ENCODE measurements at regions not wholly inside any gene's neighbourhood (a gene's known extent, or its start where the extent isn't known, plus 50 kb on each side); places are given as distances from the start of the nearest gene placed in this dataset.
"Not testable (repeated sequence)": the region's sequence is repeated elsewhere in the genome, so short reads cannot be mapped to it uniquely, and the experiment has no call there.

GRCh38 chr20:25992146-25992545 lies 295.5 kb upstream of the ZNF337 start:
- H3K27ac ChIP-seq (ENCODE audit: low read depth, low read length): no peak overlapping the region
- no peaks in the 10 kb centered on the region for H3K36me3 ChIP-seq (ENCODE audit: control insufficient read depth, low read length)
- peaks cover 8% of the 10 kb centered on the region for H3K4me1 ChIP-seq (ENCODE audit: control insufficient read depth, low read length)
- no peaks in the 10 kb centered on the region for H3K9me2 ChIP-seq (replicated peaks; ENCODE audit: control insufficient read depth, low read length)
- no peaks in the 10 kb centered on the region for H4K20me1 ChIP-seq (ENCODE audit: control insufficient read depth, insufficient read depth, low read depth, low read length)
- no peak overlapping the region for H3K4me2 ChIP-seq (ENCODE audit: low read length)
- no peaks in the 10 kb centered on the region for H3K79me2 ChIP-seq (ENCODE audit: control insufficient read depth, low read length)
- H3F3A ChIP-seq (ENCODE audit: control insufficient read depth, insufficient read depth): no peaks in the 10 kb centered on the region
- no peaks in the 10 kb centered on the region for H3K9me3 ChIP-seq (ENCODE audit: control insufficient read depth, insufficient read depth, low read length)
- TF ChIP-seq EZH2phosphoT487 (IDR thresholded peaks at IDR 0.05; ENCODE audit: borderline replicate concordance, low read length) (no peak), CTCF (IDR thresholded peaks at IDR 0.05; ENCODE audit: low read depth, low read length, poor library complexity, severe bottlenecking) (no peak)
- no peaks in the 10 kb centered on the region for H3K27me3 ChIP-seq (ENCODE audit: control insufficient read depth, low read length)
- no peak overlapping the region for H3K4me3 ChIP-seq (ENCODE audit: low read length)

- Histone ChIP-seq H3K4me1 (ENCODE audit: control insufficient read depth, low read length) (peaks cover 8% of the 10 kb centered on the region), H3K36me3 (ENCODE audit: control insufficient read depth, low read length) (no peaks in the 10 kb centered on the region), H3K79me2 (ENCODE audit: control insufficient read depth, low read length) (no peaks in the 10 kb centered on the region), H3F3A (ENCODE audit: control insufficient read depth, insufficient read depth) (no peaks in the 10 kb centered on the region), H3K9me2 (replicated peaks; ENCODE audit: control insufficient read depth, low read length) (no peaks in the 10 kb centered on the region), H3K9me3 (ENCODE audit: control insufficient read depth, insufficient read depth, low read length) (no peaks in the 10 kb centered on the region), H3K4me2 (ENCODE audit: low read length) (no peak overlapping the region), H3K27me3 (ENCODE audit: control insufficient read depth, low read length) (no peaks in the 10 kb centered on the region), H4K20me1 (ENCODE audit: control insufficient read depth, insufficient read depth, low read depth, low read length) (no peaks in the 10 kb centered on the region), H3K27ac (ENCODE audit: low read depth, low read length) (no peak overlapping the region), H3K4me3 (ENCODE audit: low read length) (no peak overlapping the region)
- TF ChIP-seq EZH2phosphoT487 (IDR thresholded peaks at IDR 0.05; ENCODE audit: borderline replicate concordance, low read length): no peak
- no peak for TF ChIP-seq CTCF (IDR thresholded peaks at IDR 0.05; ENCODE audit: low read depth, low read length, poor library complexity, severe bottlenecking)
Observed at GRCh38 chr20:25991756-25992130, 295.1 kb upstream of the ZNF337 start.

- Histone ChIP-seq H3K36me3 (ENCODE audit: control insufficient read depth, low read length) (no peaks in the 10 kb centered on the region), H3K27ac (ENCODE audit: low read depth, low read length) (no peak overlapping the region), H3K9me2 (replicated peaks; ENCODE audit: control insufficient read depth, low read length) (no peaks in the 10 kb centered on the region)
Observed at GRCh38 chr20:25991051-25991755, 294.6 kb upstream of the ZNF337 start.

DNA sequence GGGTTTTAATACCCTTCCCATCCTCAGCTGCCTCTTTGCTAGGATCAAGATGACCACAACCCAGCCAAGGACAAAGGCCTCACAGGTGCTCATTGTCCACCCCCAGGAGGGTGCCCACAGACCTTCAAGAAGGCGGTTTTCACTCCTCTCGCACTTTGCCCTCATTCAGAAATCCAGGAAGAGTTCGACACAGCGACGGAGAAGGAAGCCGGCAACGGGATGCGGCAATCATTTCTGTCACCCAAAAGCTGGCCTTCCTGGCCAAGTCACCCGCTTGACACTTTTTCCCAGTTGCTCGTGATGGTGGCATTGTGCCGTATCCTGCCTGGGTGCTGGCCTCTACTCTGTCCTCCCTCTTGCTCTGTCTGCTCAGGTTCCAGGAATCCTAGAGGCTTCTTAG lies 293.0 kb upstream of the ZNF337 start:
- not testable (repeated sequence) for H4K20me1 ChIP-seq (ENCODE audit: control insufficient read depth, insufficient read depth, low read depth, low read length); H3K36me3 ChIP-seq (ENCODE audit: control insufficient read depth, low read length); H3K4me3 ChIP-seq (ENCODE audit: low read length); H3K9me3 ChIP-seq (ENCODE audit: control insufficient read depth, insufficient read depth, low read length); H3K79me2 ChIP-seq (ENCODE audit: control insufficient read depth, low read length); H3F3A ChIP-seq (ENCODE audit: control insufficient read depth, insufficient read depth); H3K27me3 ChIP-seq (ENCODE audit: control insufficient read depth, low read length); H3K9me2 ChIP-seq (replicated peaks; ENCODE audit: control insufficient read depth, low read length); H3K4me2 ChIP-seq (ENCODE audit: low read length); H3K27ac ChIP-seq (ENCODE audit: low read depth, low read length); H3K4me1 ChIP-seq (ENCODE audit: control insufficient read depth, low read length)

More at GRCh38 chr20:25991051-25991755, 294.6 kb upstream of the ZNF337 start:
- H3K27me3 ChIP-seq (ENCODE audit: control insufficient read depth, low read length): no peaks in the 10 kb centered on the region
- H3K9me3 ChIP-seq (ENCODE audit: control insufficient read depth, insufficient read depth, low read length): no peaks in the 10 kb centered on the region
- no peak overlapping the region for H3K4me2 ChIP-seq (ENCODE audit: low read length)
- peaks cover 8% of the 10 kb centered on the region for H3K4me1 ChIP-seq (ENCODE audit: control insufficient read depth, low read length)
- no peaks in the 10 kb centered on the region for H3K79me2 ChIP-seq (ENCODE audit: control insufficient read depth, low read length)
- no peak overlapping the region for H3K4me3 ChIP-seq (ENCODE audit: low read length)
- no peaks in the 10 kb centered on the region for H3F3A ChIP-seq (ENCODE audit: control insufficient read depth, insufficient read depth)
- TF ChIP-seq EZH2phosphoT487 (IDR thresholded peaks at IDR 0.05; ENCODE audit: borderline replicate concordance, low read length) (no peak), CTCF (IDR thresholded peaks at IDR 0.05; ENCODE audit: low read depth, low read length, poor library complexity, severe bottlenecking) (no peak)
- no peaks in the 10 kb centered on the region for H4K20me1 ChIP-seq (ENCODE audit: control insufficient read depth, insufficient read depth, low read depth, low read length)
